Calu3 (cell line): ENCODE measurements at regions not wholly inside any gene's neighbourhood (a gene's known extent, or its start where the extent isn't known, plus 50 kb on each side); places are given as distances from the start of the nearest gene placed in this dataset.

ENCODE experiments used
- BruUV-seq: library from RNA; stranded (reverse); fragments of 400-500 nt; replicated peaks from 2 replicates; lab custom pipeline; 2021; lab: Mats Ljungman, UMichigan
- CTCF ChIA-PET: fragments of 300-600 bp; sonication (Branson Sonifier 250); formaldehyde crosslinking; loops from one replicate; lab custom pipeline; 2022; ENCODE audit warnings: antibody characterized with exemption; lab: Charles Lee
- DNase-seq: peaks from one replicate; pipeline ENCODE4 v3.0.0; 2022
- H3K27ac Mint-ChIP-seq: one replicate; pipeline ENCODE4 v1.8.0; 2022; ENCODE audit warnings: mixed read lengths; ENCODE audit not compliant: unreplicated experiment
- H3K27me3 Mint-ChIP-seq: one replicate; pipeline ENCODE4 v1.8.0; 2022; ENCODE audit warnings: mixed read lengths; ENCODE audit not compliant: unreplicated experiment
- H3K36me3 Mint-ChIP-seq: one replicate; pipeline ENCODE4 v1.8.0; 2022; ENCODE audit warnings: mild to moderate bottlenecking, moderate library complexity, mixed read lengths; ENCODE audit not compliant: insufficient read depth, unreplicated experiment
- H3K4me1 Mint-ChIP-seq: one replicate; pipeline ENCODE4 v1.8.0; 2022; ENCODE audit warnings: mild to moderate bottlenecking, low read depth, mixed read lengths; ENCODE audit not compliant: unreplicated experiment
- H3K4me3 Mint-ChIP-seq: one replicate; pipeline ENCODE4 v1.8.0; 2022; ENCODE audit warnings: mild to moderate bottlenecking, low read depth, moderate library complexity, mixed read lengths; ENCODE audit not compliant: unreplicated experiment
- H3K9me3 Mint-ChIP-seq: one replicate; pipeline ENCODE4 v1.8.0; 2022; ENCODE audit warnings: low read depth, mixed read lengths; ENCODE audit not compliant: unreplicated experiment
- CTCF ChIP-seq: fragments of 200-600 bp; IDR thresholded peaks from one replicate; pipeline ENCODE4 v1.8.0; 2022; ENCODE audit warnings: antibody characterized with exemption; ENCODE audit not compliant: unreplicated experiment
- intact Hi-C: fragments of 100-400 bp; cut with micrococcal nuclease; formaldehyde crosslinking; loops from one replicate; pipeline ENCODE4 v1.10.0; 2022; ENCODE audit not compliant: unreplicated experiment

- CTCF ChIA-PET: interaction anchor here (0.6 kb wide), 1 partner anchor 55 kb away, joined by 4 read pairs; the partner anchor contains the start of gene GPR37L1
- peak overlapping the region; percentile 35 for H3K27ac Mint-ChIP-seq
- no peak for DNase-seq
- peaks cover 39% of the 10 kb centered on the region for H3K4me1 Mint-ChIP-seq
- H3K9me3 Mint-ChIP-seq: no peaks in the 10 kb centered on the region
- H3K27me3 Mint-ChIP-seq: no peaks in the 10 kb centered on the region
- intact Hi-C loops: no loop called here
- no peak for TF ChIP-seq CTCF
- no TSS peak for BruUV-seq
- H3K36me3 Mint-ChIP-seq: peaks cover 7% of the 10 kb centered on the region
- no peak overlapping the region for H3K4me3 Mint-ChIP-seq
Measured at GRCh38 chr1:202067188-202067974, 55.3 kb upstream of the GPR37L1 start.

DNA sequence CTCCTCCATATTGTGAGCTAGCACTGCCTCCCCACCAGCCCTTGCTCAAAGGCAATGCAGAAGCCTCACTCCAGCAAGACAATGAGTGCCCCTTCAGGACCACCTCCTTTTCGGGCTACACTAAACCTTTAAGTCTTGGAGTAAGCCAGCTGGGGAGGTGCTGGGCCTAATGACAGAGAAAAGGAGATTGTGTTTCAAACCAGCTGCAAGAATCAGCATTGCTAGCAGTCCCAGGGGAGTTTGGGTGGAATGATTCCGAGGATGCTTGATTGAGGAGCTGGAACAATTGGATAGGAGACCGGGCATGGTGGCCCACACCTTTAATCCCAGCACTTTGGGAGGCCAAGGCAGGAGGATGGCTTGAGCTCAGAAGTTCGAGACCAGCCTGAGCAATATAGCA lies 54.1 kb upstream of the GPR37L1 start:
- no TSS peak for BruUV-seq
- no peak for DNase-seq
- Mint-ChIP-seq H3K9me3 (no peaks in the 10 kb centered on the region), H3K27ac (no peak overlapping the region), H3K4me3 (no peak overlapping the region), H3K27me3 (no peaks in the 10 kb centered on the region), H3K4me1 (peaks cover 29% of the 10 kb centered on the region), H3K36me3 (no peaks in the 10 kb centered on the region)
- intact Hi-C loops: no loop called here
- TF ChIP-seq CTCF: no peak
- CTCF ChIA-PET: interaction anchor here (0.7 kb wide), 1 partner anchor 933 kb away, joined by 6 read pairs; no protein-coding TSS in a partner anchor

DNA sequence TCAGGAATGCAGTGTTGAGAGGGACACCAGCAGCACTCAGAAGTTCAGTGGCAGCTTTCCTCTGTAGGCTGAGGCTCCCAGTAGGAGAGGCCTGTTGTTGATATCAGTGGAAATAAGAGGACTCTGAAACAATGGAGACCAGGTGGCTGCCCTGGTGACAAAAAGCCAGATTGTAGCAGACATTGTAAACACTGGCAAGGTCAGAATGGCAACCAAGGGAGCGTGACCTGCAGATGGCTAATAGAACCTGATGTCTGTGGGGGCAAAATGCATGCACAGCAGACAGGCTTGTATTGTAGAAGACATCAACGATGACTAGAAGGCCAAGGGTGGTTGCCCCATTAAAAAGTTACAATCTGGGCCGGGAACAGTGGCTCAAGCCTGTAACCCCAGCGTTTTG lies 53.1 kb upstream of the GPR37L1 start:
- no peak overlapping the region for H3K4me3 Mint-ChIP-seq
- no peaks in the 10 kb centered on the region for H3K27me3 Mint-ChIP-seq
- H3K27ac Mint-ChIP-seq: no peak overlapping the region
- H3K36me3 Mint-ChIP-seq: no peaks in the 10 kb centered on the region
- H3K9me3 Mint-ChIP-seq: no peaks in the 10 kb centered on the region
- BruUV-seq: no TSS peak
- intact Hi-C loops: no loop called here
- DNase-seq: no peak
- peaks cover 19% of the 10 kb centered on the region for H3K4me1 Mint-ChIP-seq
- CTCF ChIA-PET: interaction anchor here (0.5 kb wide), 1 partner anchor 62 kb away, joined by 4 read pairs; no protein-coding TSS in a partner anchor
- TF ChIP-seq CTCF: no peak

- TF ChIP-seq CTCF: no peak
- CTCF ChIA-PET: no interaction called here
- Mint-ChIP-seq H3K27me3 (no peaks in the 10 kb centered on the region), H3K4me3 (no peak overlapping the region), H3K27ac (no peak overlapping the region), H3K4me1 (peaks cover 43% of the 10 kb centered on the region), H3K9me3 (no peaks in the 10 kb centered on the region), H3K36me3 (peaks cover 4% of the 10 kb centered on the region)
- BruUV-seq: no TSS peak
- intact Hi-C loops: no loop called here
- DNase-seq: no peak
Measured at GRCh38 chr1:202072211-202072765, 50.4 kb upstream of the GPR37L1 start.
